Activated naive CD4-positive, alpha-beta T cell treated with anti-CD3 and anti-CD28 coated beads, Interleukin-2, amount 10 ng/mL, durations not matched to agents 7 days and 5 days (primary cell): ENCODE measurements at regions not wholly inside any gene's neighbourhood (a gene's known extent, or its start where the extent isn't known, plus 50 kb on each side); places are given as distances from the start of the nearest gene placed in this dataset.

ENCODE experiments used
- CTCF ChIA-PET: fragments of 350-600 bp; sonication (Branson Sonifier 250); formaldehyde crosslinking; loops from one replicate; lab custom pipeline; 2021; ENCODE audit warnings: antibody characterized with exemption; lab: Charles Lee
- DNase-seq: peaks from one replicate; pipeline ENCODE4 v3.0.0-alpha.2; 2020
- H3K27ac Mint-ChIP-seq: one replicate; pipeline ENCODE4 v1.8.0; 2021; ENCODE audit warnings: mild to moderate bottlenecking, moderate library complexity, mixed read lengths
- H3K27me3 Mint-ChIP-seq: one replicate; pipeline ENCODE4 v1.8.0; 2021; ENCODE audit warnings: mild to moderate bottlenecking, mixed read lengths
- H3K36me3 Mint-ChIP-seq: one replicate; pipeline ENCODE4 v1.8.0; 2021; ENCODE audit warnings: mixed read lengths
- H3K4me1 Mint-ChIP-seq: one replicate; pipeline ENCODE4 v1.8.0; 2021; ENCODE audit warnings: mixed read lengths
- H3K4me3 Mint-ChIP-seq: one replicate; pipeline ENCODE4 v1.8.0; 2021; ENCODE audit warnings: mild to moderate bottlenecking, moderate library complexity, mixed read lengths
- H3K9me3 Mint-ChIP-seq: one replicate; pipeline ENCODE4 v1.8.0; 2021; ENCODE audit warnings: mixed read lengths

- Mint-ChIP-seq H3K27me3 (peaks cover 10% of the 10 kb centered on the region), H3K36me3 (no peaks in the 10 kb centered on the region), H3K9me3 (peaks cover 3% of the 10 kb centered on the region), H3K27ac (no peak overlapping the region), H3K4me1 (no peaks in the 10 kb centered on the region), H3K4me3 (no peak overlapping the region)
- CTCF ChIA-PET, result no interaction called here
- no peak for DNase-seq
These were observed 582.0 kb downstream of the TBC1D22A start for GRCh38 chr22:47344414-47344813.

GRCh38 chr22:47343611-47344010 lies 581.2 kb downstream of the TBC1D22A start:
- no peaks in the 10 kb centered on the region for H3K36me3 Mint-ChIP-seq

GRCh38 chr22:47342446-47342845 lies 580.0 kb downstream of the TBC1D22A start:
- Mint-ChIP-seq H3K36me3 (no peaks in the 10 kb centered on the region), H3K27ac (no peak overlapping the region), H3K9me3 (peaks cover 3% of the 10 kb centered on the region), H3K4me1 (no peaks in the 10 kb centered on the region), H3K27me3 (peaks cover 10% of the 10 kb centered on the region), H3K4me3 (no peak overlapping the region)
- CTCF ChIA-PET, result no interaction called here
- DNase-seq, result no peak

More at GRCh38 chr22:47343611-47344010, 581.2 kb downstream of the TBC1D22A start:
- H3K4me1 Mint-ChIP-seq, result no peaks in the 10 kb centered on the region
- H3K4me3 Mint-ChIP-seq, result no peak overlapping the region
- H3K27ac Mint-ChIP-seq, result no peak overlapping the region
- peaks cover 3% of the 10 kb centered on the region for H3K9me3 Mint-ChIP-seq
- H3K27me3 Mint-ChIP-seq, result peaks cover 10% of the 10 kb centered on the region
- CTCF ChIA-PET, result no interaction called here
- DNase-seq, result no peak

- H3K27me3 Mint-ChIP-seq, result peaks cover 10% of the 10 kb centered on the region
- CTCF ChIA-PET, result no interaction called here
- H3K4me1 Mint-ChIP-seq, result no peaks in the 10 kb centered on the region
- H3K4me3 Mint-ChIP-seq, result no peak overlapping the region
- no peak overlapping the region for H3K27ac Mint-ChIP-seq
- no peaks in the 10 kb centered on the region for H3K36me3 Mint-ChIP-seq
- DNase-seq, result no peak
- peaks cover 3% of the 10 kb centered on the region for H3K9me3 Mint-ChIP-seq
These were observed 579.0 kb downstream of the TBC1D22A start for GRCh38 chr22:47341464-47341863.

- no peak overlapping the region for H3K4me3 Mint-ChIP-seq
- no peak overlapping the region for H3K27ac Mint-ChIP-seq
- peaks cover 6% of the 10 kb centered on the region for H3K9me3 Mint-ChIP-seq
- CTCF ChIA-PET, result no interaction called here
- no peaks in the 10 kb centered on the region for H3K4me1 Mint-ChIP-seq
- no peak for DNase-seq
- H3K27me3 Mint-ChIP-seq, result peaks cover 10% of the 10 kb centered on the region
- no peaks in the 10 kb centered on the region for H3K36me3 Mint-ChIP-seq
These were observed 578.5 kb downstream of the TBC1D22A start for GRCh38 chr22:47340851-47341436.

- Mint-ChIP-seq H3K27me3 (peaks cover 4% of the 10 kb centered on the region), H3K4me1 (no peaks in the 10 kb centered on the region), H3K27ac (no peak overlapping the region), H3K4me3 (no peak overlapping the region), H3K9me3 (peaks cover 7% of the 10 kb centered on the region), H3K36me3 (no peaks in the 10 kb centered on the region)
- no peak for DNase-seq
- CTCF ChIA-PET, result interaction anchor here (0.5 kb wide), 1 partner anchor 1129 kb away, joined by 3 read pairs; no protein-coding TSS in a partner anchor
These were observed 574.7 kb downstream of the TBC1D22A start for GRCh38 chr22:47337161-47337621.

- CTCF ChIA-PET, result no interaction called here
- no peaks in the 10 kb centered on the region for H3K4me1 Mint-ChIP-seq
- no peaks in the 10 kb centered on the region for H3K36me3 Mint-ChIP-seq
- DNase-seq, result no peak
- no peaks in the 10 kb centered on the region for H3K27me3 Mint-ChIP-seq
- no peak overlapping the region for H3K27ac Mint-ChIP-seq
- no peak overlapping the region for H3K4me3 Mint-ChIP-seq
- H3K9me3 Mint-ChIP-seq, result peaks cover 7% of the 10 kb centered on the region
These were observed 573.5 kb downstream of the TBC1D22A start for GRCh38 chr22:47335958-47336357.

GRCh38 chr22:47335460-47335859 lies 573.0 kb downstream of the TBC1D22A start:
- Mint-ChIP-seq H3K4me3 (no peak overlapping the region), H3K9me3 (peaks cover 7% of the 10 kb centered on the region), H3K36me3 (no peaks in the 10 kb centered on the region), H3K27ac (no peak overlapping the region), H3K27me3 (no peaks in the 10 kb centered on the region), H3K4me1 (no peaks in the 10 kb centered on the region)
- no peak for DNase-seq
- CTCF ChIA-PET, result no interaction called here

- Mint-ChIP-seq H3K36me3 (no peaks in the 10 kb centered on the region), H3K9me3 (peaks cover 7% of the 10 kb centered on the region), H3K4me3 (no peak overlapping the region), H3K27me3 (peaks cover 1% of the 10 kb centered on the region), H3K4me1 (no peaks in the 10 kb centered on the region), H3K27ac (no peak overlapping the region)
- CTCF ChIA-PET, result no interaction called here
- DNase-seq, result no peak
These were observed 572.2 kb downstream of the TBC1D22A start for GRCh38 chr22:47334601-47335000.

- Mint-ChIP-seq H3K4me3 (no peak overlapping the region), H3K4me1 (no peaks in the 10 kb centered on the region), H3K36me3 (no peaks in the 10 kb centered on the region), H3K27me3 (peaks cover 4% of the 10 kb centered on the region), H3K9me3 (peaks cover 7% of the 10 kb centered on the region), H3K27ac (no peak overlapping the region)
- DNase-seq, result no peak
- CTCF ChIA-PET, result no interaction called here
These were observed 571.2 kb downstream of the TBC1D22A start for GRCh38 chr22:47333625-47334024.

- Mint-ChIP-seq H3K36me3 (no peaks in the 10 kb centered on the region), H3K27me3 (peaks cover 4% of the 10 kb centered on the region), H3K27ac (no peak overlapping the region)
These were observed 570.0 kb downstream of the TBC1D22A start for GRCh38 chr22:47332246-47332980.

GRCh38 chr22:47331750-47332149 lies 569.3 kb downstream of the TBC1D22A start:
- no peaks in the 10 kb centered on the region for H3K36me3 Mint-ChIP-seq
- H3K27me3 Mint-ChIP-seq, result peaks cover 4% of the 10 kb centered on the region
- CTCF ChIA-PET, result no interaction called here
- no peak overlapping the region for H3K27ac Mint-ChIP-seq
- H3K4me1 Mint-ChIP-seq, result no peaks in the 10 kb centered on the region
- no peak overlapping the region for H3K4me3 Mint-ChIP-seq
- no peak for DNase-seq
- peaks cover 7% of the 10 kb centered on the region for H3K9me3 Mint-ChIP-seq

More at GRCh38 chr22:47332246-47332980, 570.0 kb downstream of the TBC1D22A start:
- Mint-ChIP-seq H3K9me3 (peaks cover 7% of the 10 kb centered on the region), H3K4me1 (no peaks in the 10 kb centered on the region), H3K4me3 (no peak overlapping the region)
- DNase-seq, result no peak
- CTCF ChIA-PET, result no interaction called here

- Mint-ChIP-seq H3K27ac (no peak overlapping the region), H3K36me3 (no peaks in the 10 kb centered on the region), H3K9me3 (peaks cover 4% of the 10 kb centered on the region), H3K4me3 (no peak overlapping the region), H3K4me1 (no peaks in the 10 kb centered on the region), H3K27me3 (peaks cover 4% of the 10 kb centered on the region)
- CTCF ChIA-PET, result no interaction called here
- no peak for DNase-seq
These were observed 567.5 kb downstream of the TBC1D22A start for GRCh38 chr22:47329727-47330650.

GRCh38 chr22:47328550-47329243 lies 566.2 kb downstream of the TBC1D22A start:
- no peak overlapping the region for H3K27ac Mint-ChIP-seq
- no peaks in the 10 kb centered on the region for H3K4me1 Mint-ChIP-seq
- peaks cover 4% of the 10 kb centered on the region for H3K27me3 Mint-ChIP-seq
- H3K36me3 Mint-ChIP-seq, result no peaks in the 10 kb centered on the region
- peaks cover 7% of the 10 kb centered on the region for H3K9me3 Mint-ChIP-seq
- CTCF ChIA-PET, result no interaction called here
- H3K4me3 Mint-ChIP-seq, result no peak overlapping the region
- DNase-seq, result no peak
